ENCODE measurements at regions not wholly inside any gene's neighbourhood (a gene's known extent, or its start where the extent isn't known, plus 50 kb on each side); places are given as distances from the start of the nearest gene placed in this dataset.

DNA sequence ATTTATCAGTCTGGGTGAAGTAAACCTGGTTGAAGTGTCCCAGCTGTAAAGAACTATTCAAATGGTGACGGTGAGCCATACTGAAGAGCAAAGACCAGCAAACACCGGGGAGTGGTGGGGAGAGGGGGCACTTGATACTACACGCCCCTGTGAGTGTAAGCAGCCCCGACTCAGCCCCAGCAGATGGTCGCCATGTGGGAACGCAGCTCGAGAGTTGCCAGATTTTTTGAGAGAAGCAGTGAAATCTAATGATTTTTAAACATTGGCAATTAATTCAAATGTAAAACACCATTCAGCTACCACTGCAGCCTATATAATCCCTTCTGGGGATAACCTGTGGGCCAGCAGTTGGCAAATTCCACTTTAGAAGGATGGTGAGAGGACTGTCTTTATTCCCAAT, 1386.9 kb upstream of the WWC1 start:
- Histone ChIP-seq H3K4me3 (no peak overlapping the region), H3K27me3 (replicated peaks in 1 of 2; ENCODE audit: control insufficient read depth in 2 of 2, insufficient read depth in 2 of 2, low read length in 1 of 2) (no peaks in the 10 kb centered on the region), H2AFZ (ENCODE audit: control insufficient read depth, low read depth, low read length) (no peak overlapping the region), H3K36me3 (ENCODE audit: control insufficient read depth in 2 of 2, insufficient read depth in 2 of 2, low read length in 1 of 2) (no peaks in the 10 kb centered on the region), H4K20me1 (ENCODE audit: control insufficient read depth, insufficient read depth) (no peaks in the 10 kb centered on the region), H3K9ac (ENCODE audit: control insufficient read depth, insufficient read depth, low read length) (no peak overlapping the region), H3K27ac (ENCODE audit: control insufficient read depth, insufficient read depth) (no peak overlapping the region), H3K4me2 (ENCODE audit: control insufficient read depth, insufficient read depth) (no peak overlapping the region), H3K79me2 (ENCODE audit: control insufficient read depth, insufficient read depth, low read length) (no peaks in the 10 kb centered on the region), H3K9me3 (replicated peaks; ENCODE audit: control insufficient read depth, insufficient read depth, low read length) (no peaks in the 10 kb centered on the region), H3K4me1 (ENCODE audit: control insufficient read depth, insufficient read depth, low read length) (no peaks in the 10 kb centered on the region)
- in situ Hi-C loops (cut with MboI) (no loop called here), intact Hi-C loops (cut with micrococcal nuclease; ENCODE audit: unreplicated experiment) (no loop called here)
- no TSS peak for BruUV-seq (replicated peaks)
- no peak for TF ChIP-seq STAT1 (conservative IDR thresholded peaks at IDR 0.05)
- no peak for TF ChIP-seq NBN (IDR thresholded peaks at IDR 0.05)
- no peak for TF ChIP-seq ZBED1 (IDR thresholded peaks at IDR 0.05; ENCODE audit: borderline replicate concordance)
- TF ChIP-seq, protein P1, sequence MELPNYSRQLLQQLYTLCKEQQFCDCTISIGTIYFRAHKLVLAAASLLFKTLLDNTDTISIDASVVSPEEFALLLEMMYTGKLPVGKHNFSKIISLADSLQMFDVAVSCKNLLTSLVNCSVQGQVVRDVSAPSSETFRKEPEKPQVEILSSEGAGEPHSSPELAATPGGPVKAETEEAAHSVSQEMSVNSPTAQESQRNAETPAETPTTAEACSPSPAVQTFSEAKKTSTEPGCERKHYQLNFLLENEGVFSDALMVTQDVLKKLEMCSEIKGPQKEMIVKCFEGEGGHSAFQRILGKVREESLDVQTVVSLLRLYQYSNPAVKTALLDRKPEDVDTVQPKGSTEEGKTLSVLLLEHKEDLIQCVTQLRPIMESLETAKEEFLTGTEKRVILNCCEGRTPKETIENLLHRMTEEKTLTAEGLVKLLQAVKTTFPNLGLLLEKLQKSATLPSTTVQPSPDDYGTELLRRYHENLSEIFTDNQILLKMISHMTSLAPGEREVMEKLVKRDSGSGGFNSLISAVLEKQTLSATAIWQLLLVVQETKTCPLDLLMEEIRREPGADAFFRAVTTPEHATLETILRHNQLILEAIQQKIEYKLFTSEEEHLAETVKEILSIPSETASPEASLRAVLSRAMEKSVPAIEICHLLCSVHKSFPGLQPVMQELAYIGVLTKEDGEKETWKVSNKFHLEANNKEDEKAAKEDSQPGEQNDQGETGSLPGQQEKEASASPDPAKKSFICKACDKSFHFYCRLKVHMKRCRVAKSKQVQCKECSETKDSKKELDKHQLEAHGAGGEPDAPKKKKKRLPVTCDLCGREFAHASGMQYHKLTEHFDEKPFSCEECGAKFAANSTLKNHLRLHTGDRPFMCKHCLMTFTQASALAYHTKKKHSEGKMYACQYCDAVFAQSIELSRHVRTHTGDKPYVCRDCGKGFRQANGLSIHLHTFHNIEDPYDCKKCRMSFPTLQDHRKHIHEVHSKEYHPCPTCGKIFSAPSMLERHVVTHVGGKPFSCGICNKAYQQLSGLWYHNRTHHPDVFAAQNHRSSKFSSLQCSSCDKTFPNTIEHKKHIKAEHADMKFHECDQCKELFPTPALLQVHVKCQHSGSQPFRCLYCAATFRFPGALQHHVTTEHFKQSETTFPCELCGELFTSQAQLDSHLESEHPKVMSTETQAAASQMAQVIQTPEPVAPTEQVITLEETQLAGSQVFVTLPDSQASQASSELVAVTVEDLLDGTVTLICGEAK (IDR thresholded peaks at IDR 0.05; ENCODE audit: borderline replicate concordance): no peak
- no peak for TF ChIP-seq PAX5 (IDR thresholded peaks at IDR 0.05; ENCODE audit: borderline replicate concordance, low read depth, low read length)
- ATAC-seq (no peak), FAIRE-seq (no peak), DNase-seq (ENCODE audit: low read depth, low spot score) (no peak)
- POLR2A ChIA-PET: interaction anchor here (0.6 kb wide), 1 partner anchor 15 kb away, joined by 3 read pairs; no protein-coding TSS in a partner anchor
- SMC1A ChIA-PET (ENCODE audit: uncharacterized antibody, unreplicated experiment): no interaction called here
- CTCF ChIA-PET: interaction anchor here (0.7 kb wide), 1 partner anchor 527 kb away, joined by 5 read pairs; no protein-coding TSS in a partner anchor
- RAD21 ChIA-PET (ENCODE audit: unreplicated experiment): no interaction called here
- WGBS (ENCODE audit: insufficient coverage, insufficient replicate concordance, low lambda C conversion rate, missing lambda C conversion rate): 13% methylated on average over 7 of the region's 7 CpGs

Measured in GM12878 (cell line).